CD4-positive, alpha-beta T cell (primary cell): ENCODE measurements at regions not wholly inside any gene's neighbourhood (a gene's known extent, or its start where the extent isn't known, plus 50 kb on each side); places are given as distances from the start of the nearest gene placed in this dataset.
"Not testable (repeated sequence)": the region's sequence is repeated elsewhere in the genome, so short reads cannot be mapped to it uniquely, and the experiment has no call there.

Experiments used
- ATAC-seq: fragments of 200-7000 bp; cut with Tn5 transposase; one replicate; pipeline ENCODE4 v1.10.0; 2022; ENCODE audit warnings: mild to moderate bottlenecking; ENCODE audit not compliant: poor library complexity
- CTCF ChIA-PET: fragments of 350-600 bp; sonication (Branson Sonifier 250); formaldehyde crosslinking; loops from one replicate; lab custom pipeline; 2021; ENCODE audit warnings: antibody characterized with exemption, inconsistent platforms; lab: Charles Lee
- POLR2A ChIA-PET: fragments of 350-600 bp; sonication (Branson Sonifier 250); formaldehyde crosslinking; loops from one replicate; lab custom pipeline; 2021; ENCODE audit warnings: antibody characterized with exemption, inconsistent platforms; lab: Charles Lee
- DNase-seq, 14 experiments: peaks; one replicate each; pipeline ENCODE4 v3.0.0-alpha.2; 2013 to 2020; ENCODE audit warnings: mixed read lengths in 2 of 14
- H3K27ac ChIP-seq, 2 donors: one replicate each; pipeline versions ENCODE4 v1.5.1 to v1.7.0; 2013; ENCODE audit warnings: low read length in 2 of 2, low read depth in 1 of 2, mild to moderate bottlenecking in 1 of 2
- H3K27me3 ChIP-seq, 2 experiments: 1 replicate in 1 of 2; 2 replicates in 1 of 2; pipeline versions ENCODE4 v1.6.1 to v1.7.0; 2013; ENCODE audit warnings: low read length in 2 of 2, control low read depth in 1 of 2, mild to moderate bottlenecking in 1 of 2, moderate library complexity in 1 of 2; ENCODE audit not compliant: insufficient read depth in 2 of 2, control insufficient read depth in 1 of 2
- H3K36me3 ChIP-seq: one replicate; pipeline ENCODE4 v1.6.1; 2013; ENCODE audit warnings: low read length, control low read depth; ENCODE audit not compliant: insufficient read depth
- H3K4me1 ChIP-seq: one replicate; pipeline ENCODE4 v1.6.1; 2013; ENCODE audit warnings: low read length, control low read depth; ENCODE audit not compliant: insufficient read depth
- H3K4me3 ChIP-seq: one replicate; pipeline ENCODE4 v1.5.1; 2013; ENCODE audit warnings: mild to moderate bottlenecking, low read length, moderate library complexity
- H3K9me3 ChIP-seq, 2 experiments: 1 replicate in 1 of 2; 2 replicates in 1 of 2; pipeline versions ENCODE4 v1.6.1 to v1.7.0; 2013; ENCODE audit warnings: low read length in 2 of 2, mild to moderate bottlenecking in 2 of 2, control low read depth in 1 of 2, moderate library complexity in 1 of 2; ENCODE audit not compliant: control insufficient read depth in 1 of 2, insufficient read depth in 1 of 2
- H3K27ac Mint-ChIP-seq: one replicate; pipeline ENCODE4 v1.8.0; 2020; ENCODE audit warnings: mixed read lengths
- H3K27me3 Mint-ChIP-seq: one replicate; pipeline ENCODE4 v1.8.0; 2021; ENCODE audit warnings: mixed read lengths
- H3K36me3 Mint-ChIP-seq: one replicate; pipeline ENCODE4 v1.8.0; 2021; ENCODE audit warnings: low read depth, mixed read lengths
- H3K4me1 Mint-ChIP-seq: one replicate; pipeline ENCODE4 v1.8.0; 2021; ENCODE audit warnings: low read depth, mixed read lengths
- H3K4me3 Mint-ChIP-seq: one replicate; pipeline ENCODE4 v1.8.0; 2020; ENCODE audit warnings: mild to moderate bottlenecking, mixed read lengths
- H3K9me3 Mint-ChIP-seq: one replicate; pipeline ENCODE4 v1.8.0; 2020; ENCODE audit warnings: mixed read lengths
- CTCF ChIP-seq: fragments of 200-600 bp; IDR thresholded peaks from one replicate; pipeline ENCODE4 v1.8.0; 2022; ENCODE audit warnings: antibody characterized with exemption, mild to moderate bottlenecking
- intact Hi-C, 2 experiments: fragments of 100-400 bp; cut with DNase I in 1 of 2; cut with micrococcal nuclease in 1 of 2; formaldehyde crosslinking; loops; one replicate each; pipeline versions ENCODE4 v1.15.1 to v1.9.0; 2023 to 2025; cut with DNase I, micrococcal nuclease

- H3K9me3 Mint-ChIP-seq = no peaks in the 10 kb centered on the region
- Histone ChIP-seq H3K27ac (no peak overlapping the region), H3K27me3 (no peaks in the 10 kb centered on the region), H3K4me1 (no peaks in the 10 kb centered on the region), H3K36me3 (no peaks in the 10 kb centered on the region), H3K4me3 (no peak overlapping the region), H3K9me3 (no peaks in the 10 kb centered on the region)
- H3K27ac Mint-ChIP-seq = no peak overlapping the region
- ChIA-PET CTCF (no interaction called here), POLR2A (no interaction called here)
- H3K4me3 Mint-ChIP-seq = no peak overlapping the region
- no peaks in the 10 kb centered on the region for H3K36me3 Mint-ChIP-seq
- H3K4me1 Mint-ChIP-seq = no peaks in the 10 kb centered on the region
- ATAC-seq = no peak
- intact Hi-C loops = no loop called here
- H3K27me3 Mint-ChIP-seq = no peaks in the 10 kb centered on the region
- DNase-seq = no peak
- no peak for TF ChIP-seq CTCF
These were observed 241.3 kb upstream of the MAGEC2 start for GRCh38 chrX:142446349-142446748.

GRCh38 chrX:142428916-142429315 is 223.8 kb upstream of the MAGEC2 start:
- H3K4me3 Mint-ChIP-seq = no peak overlapping the region
- no peak for ATAC-seq
- H3K36me3 Mint-ChIP-seq = no peaks in the 10 kb centered on the region
- ChIA-PET POLR2A (no interaction called here), CTCF (no interaction called here)
- intact Hi-C loops = no loop called here
- no peak overlapping the region for H3K27ac Mint-ChIP-seq
- no peak for TF ChIP-seq CTCF
- no peaks in the 10 kb centered on the region for H3K27me3 ChIP-seq
- H3K4me1 Mint-ChIP-seq = no peaks in the 10 kb centered on the region
- H3K4me1 ChIP-seq = no peaks in the 10 kb centered on the region
- no peak overlapping the region for H3K27ac ChIP-seq
- H3K36me3 ChIP-seq = no peaks in the 10 kb centered on the region
- H3K9me3 Mint-ChIP-seq = peaks cover 2% of the 10 kb centered on the region
- no peak overlapping the region for H3K4me3 ChIP-seq
- DNase-seq = no peak
- no peaks in the 10 kb centered on the region for H3K27me3 Mint-ChIP-seq
- H3K9me3 ChIP-seq = no peaks in the 10 kb centered on the region

GRCh38 chrX:142390998-142391397 is 185.9 kb upstream of the MAGEC2 start:
- DNase-seq, H3K9me3 ChIP-seq, CTCF ChIA-PET, POLR2A ChIA-PET, H3K36me3 Mint-ChIP-seq, H3K4me1 Mint-ChIP-seq, H3K27me3 ChIP-seq, H3K27me3 Mint-ChIP-seq, H3K27ac ChIP-seq, intact Hi-C loops, H3K36me3 ChIP-seq, H3K4me3 Mint-ChIP-seq, H3K9me3 Mint-ChIP-seq, H3K4me1 ChIP-seq, H3K27ac Mint-ChIP-seq, ATAC-seq, H3K4me3 ChIP-seq: not testable (repeated sequence)

- no peaks in the 10 kb centered on the region for H3K9me3 ChIP-seq
- H3K27me3 ChIP-seq = no peaks in the 10 kb centered on the region
- H3K4me3 ChIP-seq = no peak overlapping the region
- DNase-seq = no peak
- no peak overlapping the region for H3K27ac ChIP-seq
- Mint-ChIP-seq H3K27me3 (no peaks in the 10 kb centered on the region), H3K36me3 (no peaks in the 10 kb centered on the region), H3K4me3 (no peak overlapping the region), H3K9me3 (no peaks in the 10 kb centered on the region), H3K27ac (no peak overlapping the region), H3K4me1 (no peaks in the 10 kb centered on the region)
- intact Hi-C loops = no loop called here
- no peaks in the 10 kb centered on the region for H3K4me1 ChIP-seq
- ATAC-seq = no peak
- CTCF ChIA-PET = no interaction called here
- H3K36me3 ChIP-seq = no peaks in the 10 kb centered on the region
- no peak for TF ChIP-seq CTCF
- POLR2A ChIA-PET = no interaction called here
These were observed 158.4 kb upstream of the MAGEC2 start for GRCh38 chrX:142363501-142363900.
